ENCODE measurements at regions not wholly inside any gene's neighbourhood (a gene's known extent, or its start where the extent isn't known, plus 50 kb on each side); places are given as distances from the start of the nearest gene placed in this dataset.
A peak's percentile ranks its signal among the peaks of the same experiment; 100 is the strongest.

GRCh38 chr12:77685112-77685511 lies 145.6 kb upstream of the NAV3 start (continued):
- TF ChIP-seq PAX5 (IDR thresholded peaks at IDR 0.05; ENCODE audit: borderline replicate concordance, low read depth, low read length), result no peak
- TF ChIP-seq ATF3 (IDR thresholded peaks at IDR 0.05; ENCODE audit: borderline replicate concordance, extremely low read depth, low read depth, low read length), result no peak
- TF ChIP-seq RAD21 (IDR thresholded peaks at IDR 0.05; ENCODE audit: insufficient read depth, low read depth, low read length), result peak; percentile 59
- no peak for TF ChIP-seq MTA3 (IDR thresholded peaks at IDR 0.05; ENCODE audit: borderline replicate concordance, low read length)
- TF ChIP-seq FOXM1 (IDR thresholded peaks at IDR 0.05; ENCODE audit: low read depth, low read length), result no peak
- no peak for TF ChIP-seq TBL1XR1 (IDR thresholded peaks at IDR 0.05; ENCODE audit: low read depth, low read length)

GRCh38 chr12:77682488-77682887 lies 148.2 kb upstream of the NAV3 start:
- ChIA-PET CTCF (no interaction called here), POLR2A (no interaction called here), RAD21 (ENCODE audit: unreplicated experiment) (no interaction called here), SMC1A (ENCODE audit: uncharacterized antibody, unreplicated experiment) (no interaction called here)
- H3K4me1 ChIP-seq (ENCODE audit: control insufficient read depth, insufficient read depth, low read length), result no peaks in the 10 kb centered on the region
- TF ChIP-seq RAD21 (IDR thresholded peaks at IDR 0.05; ENCODE audit: insufficient read depth, low read depth, low read length) (no peak), CREM (IDR thresholded peaks at IDR 0.05; ENCODE audit: low read depth) (no peak)
- no peak overlapping the region for H3K4me2 ChIP-seq (ENCODE audit: control insufficient read depth, insufficient read depth)
- no peak overlapping the region for H3K27ac ChIP-seq (ENCODE audit: control insufficient read depth, insufficient read depth)
- no peaks in the 10 kb centered on the region for H3K79me2 ChIP-seq (ENCODE audit: control insufficient read depth, insufficient read depth, low read length)
- H3K9ac ChIP-seq (ENCODE audit: control insufficient read depth, insufficient read depth, low read length), result no peak overlapping the region
- no peaks in the 10 kb centered on the region for H4K20me1 ChIP-seq (ENCODE audit: control insufficient read depth, insufficient read depth)
- no TSS peak for BruUV-seq (replicated peaks)
- H2AFZ ChIP-seq (ENCODE audit: control insufficient read depth, low read depth, low read length), result no peak overlapping the region
- H3K4me3 ChIP-seq, result no peak overlapping the region
- no peak for DNase-seq (ENCODE audit: low read depth, low spot score)
- in situ Hi-C loops (cut with MboI) (no loop called here), intact Hi-C loops (cut with micrococcal nuclease; ENCODE audit: unreplicated experiment) (loop anchor here (10.0 kb wide), 1 partner anchor 638 kb away; no protein-coding TSS in a partner anchor)
- H3K27me3 ChIP-seq (replicated peaks in 1 of 2; ENCODE audit: control insufficient read depth in 2 of 2, insufficient read depth in 2 of 2, low read length in 1 of 2), result no peaks in the 10 kb centered on the region
- H3K9me3 ChIP-seq (replicated peaks; ENCODE audit: control insufficient read depth, insufficient read depth, low read length), result no peaks in the 10 kb centered on the region
- ATAC-seq, result no peak; the same call in 2 of the 3 replicates
- FAIRE-seq, result no peak
- no peaks in the 10 kb centered on the region for H3K36me3 ChIP-seq (ENCODE audit: control insufficient read depth in 2 of 2, insufficient read depth in 2 of 2, low read length in 1 of 2)

GRCh38 chr12:77681726-77682125 lies 149.0 kb upstream of the NAV3 start:
- POLR2A ChIA-PET, result no interaction called here
- TF ChIP-seq ZNF687 (IDR thresholded peaks at IDR 0.05), result no peak
- no peak for TF ChIP-seq PRDM15 (CRISPR knock-in tag; IDR thresholded peaks at IDR 0.05)

More at GRCh38 chr12:77681726-77682125, 149.0 kb upstream of the NAV3 start:
- ChIA-PET RAD21 (ENCODE audit: unreplicated experiment) (no interaction called here), SMC1A (ENCODE audit: uncharacterized antibody, unreplicated experiment) (no interaction called here), CTCF (no interaction called here)
- intact Hi-C loops (cut with micrococcal nuclease; ENCODE audit: unreplicated experiment), result loop anchor here (10.0 kb wide), 1 partner anchor 637 kb away; no protein-coding TSS in a partner anchor
- H3K9me3 ChIP-seq (replicated peaks; ENCODE audit: control insufficient read depth, insufficient read depth, low read length), result no peaks in the 10 kb centered on the region
- DNase-seq (ENCODE audit: low read depth, low spot score), result no peak
- no peaks in the 10 kb centered on the region for H3K4me1 ChIP-seq (ENCODE audit: control insufficient read depth, insufficient read depth, low read length)
- H2AFZ ChIP-seq (ENCODE audit: control insufficient read depth, low read depth, low read length), result no peak overlapping the region
- ATAC-seq, result no peak
- no peak overlapping the region for H3K4me3 ChIP-seq
- no TSS peak for BruUV-seq (replicated peaks)
- no peak overlapping the region for H3K4me2 ChIP-seq (ENCODE audit: control insufficient read depth, insufficient read depth)
- no peaks in the 10 kb centered on the region for H3K79me2 ChIP-seq (ENCODE audit: control insufficient read depth, insufficient read depth, low read length)
- no peaks in the 10 kb centered on the region for H3K36me3 ChIP-seq (ENCODE audit: control insufficient read depth in 2 of 2, insufficient read depth in 2 of 2, low read length in 1 of 2)
- WGBS (ENCODE audit: insufficient coverage, insufficient replicate concordance, low lambda C conversion rate, missing lambda C conversion rate), result 38% methylated on average over 2 of the region's 2 CpGs
- no peaks in the 10 kb centered on the region for H4K20me1 ChIP-seq (ENCODE audit: control insufficient read depth, insufficient read depth)
- H3K27me3 ChIP-seq (replicated peaks in 1 of 2; ENCODE audit: control insufficient read depth in 2 of 2, insufficient read depth in 2 of 2, low read length in 1 of 2), result no peaks in the 10 kb centered on the region
- in situ Hi-C loops (cut with MboI), result no loop called here
- no peak overlapping the region for H3K27ac ChIP-seq (ENCODE audit: control insufficient read depth, insufficient read depth)
- FAIRE-seq, result no peak
- no peak overlapping the region for H3K9ac ChIP-seq (ENCODE audit: control insufficient read depth, insufficient read depth, low read length)

Data from GM12878 (cell line).